B cell (primary cell): ENCODE measurements at regions not wholly inside any gene's neighbourhood (a gene's known extent, or its start where the extent isn't known, plus 50 kb on each side); places are given as distances from the start of the nearest gene placed in this dataset.

Experiments used
- ATAC-seq: fragments of 200-7000 bp; cut with Tn5 transposase; one replicate; pipeline ENCODE4 v1.10.0; 2021; ENCODE audit warnings: low read depth, mild to moderate bottlenecking, moderate number of reproducible peaks, moderate library complexity
- CTCF ChIA-PET: fragments of 350-600 bp; sonication (Branson Sonifier 250); formaldehyde crosslinking; loops from one replicate; lab custom pipeline; 2021; ENCODE audit warnings: antibody characterized with exemption, inconsistent platforms; lab: Charles Lee
- POLR2A ChIA-PET: fragments of 350-600 bp; sonication (Branson Sonifier 250); formaldehyde crosslinking; loops from one replicate; lab custom pipeline; 2021; ENCODE audit warnings: antibody characterized with exemption; lab: Charles Lee
- DNase-seq: peaks from one replicate; pipeline ENCODE4 v3.0.0; 2013
- H2AFZ ChIP-seq: 2 replicates; pipeline ENCODE4 v1.6.1; 2012; ENCODE audit warnings: mild to moderate bottlenecking, low read depth, low read length; ENCODE audit not compliant: insufficient read depth, poor library complexity, severe bottlenecking
- H3K27ac ChIP-seq, 2 donors: 1 replicate in 1 of 2; 2 replicates in 1 of 2; pipeline ENCODE4 v1.5.1; 2012 to 2013; ENCODE audit warnings: low read length in 2 of 2, mild to moderate bottlenecking in 2 of 2, moderate library complexity in 1 of 2
- H3K27me3 ChIP-seq, 4 experiments: fragments of 200-600 bp in 1 of 4; sonication (generic) in 1 of 4; replicated peaks in 1 of 4; 1 replicate in 2 of 4; 2 replicates in 2 of 4; pipeline versions ENCODE4 v1.6.1 to v1.7.0; 2013 to 2016; ENCODE audit warnings: low read length in 3 of 4, mild to moderate bottlenecking in 2 of 4, mixed read lengths in 1 of 4, moderate library complexity in 1 of 4; ENCODE audit not compliant: insufficient read depth in 4 of 4, control insufficient read depth in 3 of 4; ENCODE audit errors: control extremely low read depth in 1 of 4
- H3K36me3 ChIP-seq, 2 experiments: replicated peaks in 1 of 2; 1 replicate in 1 of 2; 2 replicates in 1 of 2; pipeline versions ENCODE4 v1.6.1 to v1.7.1; 2013; ENCODE audit warnings: low read length in 1 of 2; ENCODE audit not compliant: insufficient read depth in 2 of 2, control insufficient read depth in 1 of 2; ENCODE audit errors: control extremely low read depth in 1 of 2, extremely low read depth in 1 of 2
- H3K4me1 ChIP-seq, 2 donors: fragments of 200-600 bp in 1 of 2; sonication (generic) in 1 of 2; 1 replicate in 1 of 2; 2 replicates in 1 of 2; pipeline versions ENCODE4 v1.5.1 to v1.6.1; 2013 to 2017; ENCODE audit warnings: low read length in 2 of 2; ENCODE audit not compliant: control insufficient read depth in 2 of 2, insufficient read depth in 2 of 2
- H3K4me2 ChIP-seq: replicated peaks from 2 replicates; pipeline ENCODE3; 2012; ENCODE audit warnings: mild to moderate bottlenecking, low read depth, low read length; ENCODE audit not compliant: poor library complexity, severe bottlenecking
- H3K4me3 ChIP-seq, 5 experiments: fragments of 200-600 bp in 1 of 5; sonication (generic) in 1 of 5; 1 replicate in 3 of 5; 2 replicates in 2 of 5; pipeline versions ENCODE4 v1.5.1 to v1.7.0; 2011 to 2016; ENCODE audit warnings: low read length in 4 of 5, mild to moderate bottlenecking in 4 of 5, low read depth in 2 of 5, control low read depth in 1 of 5, moderate library complexity in 1 of 5; ENCODE audit not compliant: insufficient read depth in 1 of 5; ENCODE audit errors: control extremely low read depth in 1 of 5, extremely low read depth in 1 of 5
- H3K79me2 ChIP-seq: fragments of 200-600 bp; sonication (generic); one replicate; pipeline ENCODE4 v1.6.0; 2016; ENCODE audit warnings: low read length; ENCODE audit not compliant: control insufficient read depth, insufficient read depth
- H3K9ac ChIP-seq: fragments of 200-600 bp; sonication (generic); 2 replicates; pipeline ENCODE4 v1.6.1; 2017; ENCODE audit warnings: mild to moderate bottlenecking, low read length, moderate library complexity
- H3K9me3 ChIP-seq, 3 donors: one replicate each; pipeline versions ENCODE4 v1.6.1 to v1.7.1; 2013; ENCODE audit warnings: low read length in 2 of 3; ENCODE audit not compliant: control insufficient read depth in 2 of 3, insufficient read depth in 1 of 3; ENCODE audit errors: control extremely low read depth in 1 of 3
- H4K20me1 ChIP-seq: 2 replicates; pipeline ENCODE4 v1.6.0; 2012; ENCODE audit warnings: mild to moderate bottlenecking, low read length; ENCODE audit not compliant: insufficient read depth, control insufficient read depth, poor library complexity, severe bottlenecking
- H3K27ac Mint-ChIP-seq: one replicate; pipeline ENCODE4 v1.8.0; 2021; ENCODE audit warnings: mixed read lengths
- H3K27me3 Mint-ChIP-seq: one replicate; pipeline ENCODE4 v1.8.0; 2021; ENCODE audit warnings: mixed read lengths
- H3K4me1 Mint-ChIP-seq: one replicate; pipeline ENCODE4 v1.8.0; 2021; ENCODE audit warnings: mixed read lengths
- H3K4me3 Mint-ChIP-seq: one replicate; pipeline ENCODE4 v1.8.0; 2021; ENCODE audit warnings: mixed read lengths
- H3K9me3 Mint-ChIP-seq: one replicate; pipeline ENCODE4 v1.8.0; 2022; ENCODE audit warnings: mixed read lengths; ENCODE audit not compliant: insufficient read depth
- EZH2 ChIP-seq: IDR thresholded peaks from 2 replicates; pipeline ENCODE4 v1.6.1; 2012; ENCODE audit warnings: borderline replicate concordance, low read depth, mild to moderate bottlenecking, moderate library complexity, low read length; ENCODE audit not compliant: insufficient read depth, poor library complexity, severe bottlenecking
- WGBS: methylation state at CpG from one replicate; pipeline ENCODE4 v1.1.5; 2013; ENCODE audit warnings: missing lambda C conversion rate; ENCODE audit not compliant: insufficient coverage; 5-methylcytosine and 5-hydroxymethylcytosine counted together
- intact Hi-C: fragments of 100-400 bp; cut with micrococcal nuclease; formaldehyde crosslinking; loops from one replicate; pipeline ENCODE4 v1.10.0; 2022
- TF ChIP-seq, protein P1 (sequence below): fragments of 200-600 bp; IDR thresholded peaks from one replicate; pipeline ENCODE4 v1.8.0; 2022; ENCODE audit warnings: antibody characterized with exemption, mild to moderate bottlenecking

GRCh38 chr7:21999896-22000295 lies 54.2 kb upstream of the CDCA7L start:
- Histone ChIP-seq H3K27me3 (no peaks in the 10 kb centered on the region), H3K4me3 (no peak overlapping the region), H3K4me1 (peaks cover 0 to 6% of the 10 kb centered on the region in 2 donors), H2AFZ (no peak overlapping the region), H3K36me3 (no peaks in the 10 kb centered on the region), H3K4me2 (no peak overlapping the region), H3K79me2 (no peaks in the 10 kb centered on the region), H3K9ac (no peak overlapping the region), H3K9me3 (no peaks in the 10 kb centered on the region), H4K20me1 (no peaks in the 10 kb centered on the region), H3K27ac (no peak overlapping the region)
- no peak for TF ChIP-seq EZH2
- TF ChIP-seq, protein P1, sequence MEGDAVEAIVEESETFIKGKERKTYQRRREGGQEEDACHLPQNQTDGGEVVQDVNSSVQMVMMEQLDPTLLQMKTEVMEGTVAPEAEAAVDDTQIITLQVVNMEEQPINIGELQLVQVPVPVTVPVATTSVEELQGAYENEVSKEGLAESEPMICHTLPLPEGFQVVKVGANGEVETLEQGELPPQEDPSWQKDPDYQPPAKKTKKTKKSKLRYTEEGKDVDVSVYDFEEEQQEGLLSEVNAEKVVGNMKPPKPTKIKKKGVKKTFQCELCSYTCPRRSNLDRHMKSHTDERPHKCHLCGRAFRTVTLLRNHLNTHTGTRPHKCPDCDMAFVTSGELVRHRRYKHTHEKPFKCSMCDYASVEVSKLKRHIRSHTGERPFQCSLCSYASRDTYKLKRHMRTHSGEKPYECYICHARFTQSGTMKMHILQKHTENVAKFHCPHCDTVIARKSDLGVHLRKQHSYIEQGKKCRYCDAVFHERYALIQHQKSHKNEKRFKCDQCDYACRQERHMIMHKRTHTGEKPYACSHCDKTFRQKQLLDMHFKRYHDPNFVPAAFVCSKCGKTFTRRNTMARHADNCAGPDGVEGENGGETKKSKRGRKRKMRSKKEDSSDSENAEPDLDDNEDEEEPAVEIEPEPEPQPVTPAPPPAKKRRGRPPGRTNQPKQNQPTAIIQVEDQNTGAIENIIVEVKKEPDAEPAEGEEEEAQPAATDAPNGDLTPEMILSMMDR: no peak
- Mint-ChIP-seq H3K27ac (no peak overlapping the region), H3K9me3 (no peaks in the 10 kb centered on the region), H3K4me3 (no peak overlapping the region), H3K4me1 (peaks cover 5% of the 10 kb centered on the region), H3K27me3 (peaks cover 14% of the 10 kb centered on the region)
- intact Hi-C loops: loop anchor here (2.0 to 10.0 kb wide), 6 partner anchors 55 to 471 kb away; partner anchors contain the start of gene CDCA7L
- POLR2A ChIA-PET: no interaction called here
- DNase-seq: no peak
- CTCF ChIA-PET: interaction anchor here (0.9 to 2.5 kb wide), 3 partner anchors 31 to 744 kb away, joined by 3 to 10 read pairs (median 9); no protein-coding TSS in a partner anchor
- WGBS: 96% methylated on average over 4 of the region's 6 CpGs
- ATAC-seq: no peak

GRCh38 chr7:21996641-21997040 lies 50.9 kb upstream of the CDCA7L start:
- no peak overlapping the region for H2AFZ ChIP-seq
- DNase-seq (no peak), ATAC-seq (no peak)
- Mint-ChIP-seq H3K27ac (no peak overlapping the region), H3K4me3 (no peak overlapping the region), H3K27me3 (peaks cover 10% of the 10 kb centered on the region), H3K4me1 (peaks cover 5% of the 10 kb centered on the region), H3K9me3 (no peaks in the 10 kb centered on the region)
- H3K9ac ChIP-seq: no peak overlapping the region
- POLR2A ChIA-PET: no interaction called here
- no peak overlapping the region for H3K27ac ChIP-seq
- CTCF ChIA-PET: interaction anchor here (0.6 to 0.9 kb wide), 3 partner anchors 9 to 139 kb away, joined by 3 to 5 read pairs (median 4); no protein-coding TSS in a partner anchor
- no peaks in the 10 kb centered on the region for H3K27me3 ChIP-seq
- WGBS: no CpG with 5 or more reads among the region's 1 CpG
- H4K20me1 ChIP-seq: no peaks in the 10 kb centered on the region
- H3K36me3 ChIP-seq: no peaks in the 10 kb centered on the region
- H3K4me1 ChIP-seq: peaks cover 0 to 6% of the 10 kb centered on the region in 2 donors
- H3K4me2 ChIP-seq: no peak overlapping the region
- TF ChIP-seq, protein P1: no peak
- H3K9me3 ChIP-seq: no peaks in the 10 kb centered on the region
- no peaks in the 10 kb centered on the region for H3K79me2 ChIP-seq
- intact Hi-C loops: no loop called here
- H3K4me3 ChIP-seq: no peak overlapping the region
